Dedifferentiated amniotic fluid mesenchymal stem cell (primary cell): ENCODE measurements at regions not wholly inside any gene's neighbourhood (a gene's known extent, or its start where the extent isn't known, plus 50 kb on each side); places are given as distances from the start of the nearest gene placed in this dataset.
"Not testable (repeated sequence)": the region's sequence is repeated elsewhere in the genome, so short reads cannot be mapped to it uniquely, and the experiment has no call there.

Experiments
- DNase-seq: peaks from one replicate; pipeline ENCODE4 v3.0.0-alpha.2; 2016; ENCODE audit errors: extremely low spot score

GRCh38 chr20:36082315-36082915 lies 72.1 kb upstream of the EPB41L1 start:
- no peak for DNase-seq

- not testable (repeated sequence) for DNase-seq
These were observed 71.3 kb upstream of the EPB41L1 start for GRCh38 chr20:36083200-36083599.

GRCh38 chr20:36084356-36084755 lies 70.2 kb upstream of the EPB41L1 start:
- DNase-seq = no peak

DNA sequence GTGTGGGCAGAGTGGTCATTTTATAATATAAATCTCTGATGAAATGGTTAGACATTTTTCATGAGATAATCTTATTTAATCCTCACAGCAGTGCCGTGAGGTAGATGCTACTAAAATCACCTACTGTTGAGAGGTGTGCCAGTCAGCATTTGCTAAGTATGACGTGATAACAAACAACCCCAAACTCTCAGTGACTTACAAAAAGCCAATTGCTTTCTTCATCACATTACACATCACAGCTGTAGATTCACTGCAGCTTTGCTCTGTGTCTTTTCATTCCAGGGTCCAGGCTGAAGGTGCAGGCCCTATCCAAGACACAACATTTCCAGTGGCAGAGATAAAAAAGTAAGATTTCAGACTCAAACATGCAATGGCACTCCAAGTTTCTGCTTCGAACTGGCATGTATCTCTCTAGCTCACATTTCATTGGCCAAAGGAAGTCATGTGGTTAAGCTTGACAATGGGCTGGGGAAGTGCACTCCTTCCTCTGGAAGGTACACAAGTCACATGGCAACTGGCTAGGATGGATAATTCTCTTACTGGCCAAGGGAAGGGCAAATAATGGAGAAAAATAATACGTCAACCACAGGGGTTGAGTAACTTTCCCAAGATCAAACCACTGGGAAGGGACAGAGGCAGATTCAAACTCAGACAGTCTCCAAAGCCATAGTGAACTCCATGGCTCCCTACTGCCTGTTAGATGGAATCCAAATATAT lies 69.5 kb upstream of the EPB41L1 start:
- no peak for DNase-seq

DNA sequence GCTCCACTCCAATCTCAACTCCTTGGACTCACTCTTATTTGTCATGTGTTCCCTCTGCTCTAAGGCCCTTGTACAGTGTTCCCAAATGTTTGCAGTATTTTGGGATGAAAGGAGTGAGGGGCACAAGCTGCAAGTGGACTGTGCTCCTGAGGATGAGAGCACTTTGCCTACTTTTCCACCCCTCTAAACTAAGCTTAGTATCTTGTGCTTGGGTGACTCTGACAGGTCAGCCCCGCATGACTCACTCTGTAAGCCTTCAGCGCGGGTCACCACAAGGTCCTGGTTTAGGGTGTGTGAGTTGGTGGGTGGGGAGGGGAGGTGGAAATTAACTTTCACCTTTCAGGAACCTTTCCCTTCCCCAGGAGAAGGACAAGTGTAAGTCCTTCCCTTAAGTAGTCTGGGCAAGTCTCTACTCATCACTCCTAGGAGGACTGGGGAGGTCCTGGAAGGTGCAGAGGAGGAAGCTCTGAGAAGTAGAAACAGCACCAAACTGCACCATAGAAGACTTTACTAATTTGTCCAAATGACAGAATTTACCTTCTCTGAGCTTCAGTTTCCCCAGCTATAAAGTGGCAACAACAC lies 68.8 kb upstream of the EPB41L1 start:
- no peak for DNase-seq

DNA sequence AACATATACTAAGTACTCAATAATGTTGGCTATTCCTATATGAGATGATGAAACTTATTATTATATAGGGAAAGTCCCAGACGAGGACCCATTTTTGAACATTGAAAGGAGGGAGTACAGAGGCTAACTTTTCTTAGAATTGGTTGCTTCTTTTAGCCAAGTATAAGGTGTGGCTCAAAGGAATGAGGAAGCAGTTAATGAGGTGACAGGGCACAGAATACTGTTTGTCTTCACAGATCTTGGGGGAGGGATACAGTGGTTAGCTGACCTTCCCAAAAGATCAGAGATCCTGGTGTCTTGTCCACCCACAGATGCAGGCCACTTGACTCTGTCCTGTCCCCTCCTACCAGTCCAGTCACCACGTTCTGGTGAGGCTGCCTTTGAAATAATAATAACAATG lies 67.8 kb upstream of the EPB41L1 start:
- no peak for DNase-seq

DNA sequence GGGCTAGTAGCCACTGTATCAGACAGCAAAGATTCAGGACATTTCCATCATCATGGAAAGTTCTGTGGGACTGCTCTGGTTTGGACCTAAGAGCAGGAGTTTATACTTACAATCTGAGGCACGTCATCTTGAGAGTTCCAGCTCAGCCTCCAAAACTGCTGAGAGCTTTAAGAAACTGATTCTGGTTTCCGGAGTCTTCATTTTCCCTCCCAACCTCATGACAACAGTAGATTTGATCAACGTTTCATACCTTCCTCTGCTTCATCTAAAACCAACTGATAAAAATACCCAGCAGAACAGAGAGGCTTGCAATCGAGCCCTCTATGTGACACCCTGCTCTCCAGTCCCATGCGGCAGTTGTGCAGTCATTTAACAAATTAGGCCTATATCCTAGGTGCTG lies 64.3 kb upstream of the EPB41L1 start:
- no peak for DNase-seq

DNA sequence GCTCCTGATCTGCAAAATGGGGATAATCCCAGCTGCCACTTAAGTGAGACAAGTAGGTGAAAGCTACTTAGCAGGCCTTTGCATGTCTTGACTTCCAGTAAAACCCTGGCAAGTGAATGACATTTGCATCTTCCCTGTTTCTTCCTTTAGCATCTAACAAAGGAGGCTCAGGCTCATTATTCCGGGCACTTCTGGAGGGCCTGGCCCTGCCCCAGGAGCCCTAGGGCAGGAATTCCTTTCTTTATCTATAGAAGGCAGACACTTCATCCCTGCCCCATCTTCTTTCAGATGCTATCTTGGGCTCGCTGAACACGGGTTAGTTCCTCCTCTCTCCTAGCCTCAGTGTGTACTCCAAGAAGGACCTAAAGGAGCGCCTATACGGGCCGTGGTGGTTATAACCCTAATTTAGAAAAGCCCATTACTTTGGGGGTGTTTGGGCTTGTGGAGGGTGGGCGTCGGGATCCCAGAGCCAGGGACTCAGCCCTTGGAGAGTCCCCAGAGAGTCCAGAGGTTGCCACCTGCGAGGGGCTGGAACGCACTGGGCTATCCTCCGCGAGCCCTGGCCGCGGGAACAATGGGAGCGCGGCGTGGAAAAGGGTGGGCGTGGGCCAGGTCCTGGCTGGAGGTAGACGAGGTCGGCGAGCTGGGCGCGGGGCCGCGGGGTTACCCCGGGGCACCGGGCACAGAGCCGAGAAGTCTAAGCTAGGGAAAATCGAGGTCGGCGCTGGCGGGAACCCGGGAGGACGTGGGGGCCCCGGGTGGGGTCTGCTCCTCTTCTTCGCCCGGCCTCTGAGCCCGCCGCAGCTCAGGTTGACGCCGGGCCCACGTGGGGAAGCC lies 62.8 kb upstream of the EPB41L1 start:
- DNase-seq = no peak

GRCh38 chr20:36092398-36093024 lies 62.0 kb upstream of the EPB41L1 start:
- DNase-seq = no peak

- DNase-seq = no peak
These were observed 61.3 kb upstream of the EPB41L1 start for GRCh38 chr20:36093025-36093803.

- no peak for DNase-seq
These were observed 60.8 kb upstream of the EPB41L1 start for GRCh38 chr20:36093804-36094145.

DNA sequence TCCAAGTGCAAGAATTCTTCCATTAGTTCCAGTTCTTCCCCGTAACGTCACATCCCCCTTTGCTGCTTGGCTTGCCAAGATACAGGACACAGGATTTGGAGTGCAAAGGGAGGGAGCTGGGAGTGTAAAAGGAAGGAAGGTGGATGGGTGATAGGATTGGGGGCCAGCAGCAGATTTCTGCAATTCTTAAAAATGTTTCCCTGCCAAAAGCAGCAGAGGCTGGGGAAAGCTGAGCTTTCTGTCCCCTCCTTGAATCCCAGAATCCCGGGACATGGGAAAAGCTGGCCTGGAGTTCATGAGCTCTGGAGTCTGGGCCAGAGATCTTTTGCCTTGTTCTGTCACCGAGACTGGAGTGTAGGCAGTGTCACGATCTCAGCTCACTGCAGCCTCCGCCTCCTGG lies 60.0 kb upstream of the EPB41L1 start:
- no peak for DNase-seq

DNA sequence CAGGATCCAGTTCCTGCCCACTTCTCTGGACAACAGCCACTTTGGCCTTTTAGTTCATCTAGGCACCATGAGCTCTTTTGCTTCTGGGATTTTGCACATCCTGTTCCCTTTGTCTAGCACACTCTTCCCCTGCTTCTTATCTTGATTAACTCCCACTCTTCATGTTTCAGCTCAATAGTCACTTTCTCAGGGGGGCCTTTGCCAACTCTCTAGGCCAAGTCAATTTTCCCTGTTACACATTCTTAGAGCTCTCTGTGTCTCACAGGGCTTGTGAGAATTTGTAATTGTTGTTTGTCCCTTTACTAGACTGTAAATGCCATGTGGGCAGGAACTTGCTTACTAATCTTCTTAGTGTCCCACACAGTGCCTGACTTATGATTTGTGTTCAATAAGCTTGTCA lies 58.1 kb upstream of the EPB41L1 start:
- no peak for DNase-seq

DNA sequence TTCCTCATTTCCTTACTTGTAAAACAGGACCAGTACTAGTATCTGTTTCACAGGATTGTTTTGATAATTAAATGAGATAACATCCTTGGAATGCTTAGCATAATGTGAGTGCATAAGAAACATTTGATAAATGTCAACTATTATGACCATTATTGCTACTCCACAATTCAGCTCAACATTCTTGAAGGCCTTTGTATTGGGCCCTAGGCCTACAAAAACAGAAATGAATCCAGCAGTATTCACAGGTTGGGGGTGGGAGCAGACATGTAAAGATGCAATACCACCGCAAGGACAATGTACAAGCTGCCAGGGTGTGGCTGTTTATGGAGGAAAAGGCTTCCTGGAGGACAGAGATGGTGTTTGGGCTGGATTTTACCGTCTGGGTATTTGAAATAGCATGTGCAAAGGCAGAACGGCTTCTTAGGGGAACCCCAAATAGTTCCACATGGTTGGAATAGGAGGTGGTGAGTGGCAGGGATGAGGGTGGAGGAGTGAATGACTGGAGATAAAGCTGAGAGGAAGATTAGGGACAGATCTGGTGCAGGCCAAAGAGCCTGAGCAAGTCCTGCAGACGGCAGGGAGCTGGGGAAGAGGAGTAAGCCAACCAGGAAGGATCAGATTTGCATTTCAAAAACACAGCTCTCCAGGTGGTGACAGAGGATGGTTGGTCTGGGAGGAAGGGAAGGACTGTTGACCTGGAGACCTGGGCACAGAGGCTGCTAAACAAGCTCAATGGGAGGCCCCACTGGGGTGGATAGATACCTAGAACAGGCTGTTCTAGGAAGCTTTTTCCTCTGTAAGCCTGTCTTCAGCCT lies 57.0 kb upstream of the EPB41L1 start:
- DNase-seq = peak; percentile 70

GRCh38 chr20:36098364-36098763 lies 56.2 kb upstream of the EPB41L1 start:
- DNase-seq = peak; percentile 37

GRCh38 chr20:36099106-36099505 lies 55.4 kb upstream of the EPB41L1 start:
- no peak for DNase-seq

DNA sequence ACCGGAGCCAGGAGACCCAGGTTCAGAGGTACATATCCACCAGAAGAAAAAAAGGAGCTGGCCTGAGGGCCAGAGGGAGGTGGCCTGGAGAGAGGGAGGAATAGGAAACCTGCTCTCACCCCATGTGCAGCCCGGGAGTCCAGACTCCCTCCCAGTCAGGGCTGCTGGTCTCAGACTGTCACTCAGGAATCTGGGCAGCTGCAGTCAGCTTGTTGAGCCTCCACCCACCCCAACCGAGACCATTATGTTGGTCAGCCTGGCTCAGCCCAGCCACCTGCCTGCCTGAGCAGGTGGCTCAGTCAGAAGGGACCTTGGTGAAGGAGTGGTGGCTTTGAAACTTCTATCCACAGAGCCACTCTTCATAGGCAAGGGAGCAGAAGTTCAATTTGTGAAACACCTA lies 53.3 kb upstream of the EPB41L1 start:
- no peak for DNase-seq

DNA sequence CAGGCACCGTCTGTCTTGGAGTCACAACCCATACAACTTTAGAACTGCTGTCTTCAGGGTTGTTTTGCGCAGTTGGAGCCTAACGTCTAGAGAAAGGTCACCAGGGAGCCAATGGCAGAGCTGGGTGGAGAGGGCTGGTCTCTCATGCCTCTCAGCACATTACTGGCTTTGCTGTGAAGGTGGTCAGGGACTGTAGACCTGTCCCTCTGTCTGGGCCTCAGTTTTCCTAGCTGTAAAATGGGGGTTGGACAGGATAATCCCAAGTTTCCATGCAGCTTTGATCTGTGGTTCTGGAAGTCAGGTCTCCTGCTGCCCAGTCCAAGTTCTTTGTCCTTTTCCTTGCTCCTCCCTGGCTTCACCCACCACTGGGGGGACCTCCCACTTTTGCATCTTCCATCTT lies 52.2 kb upstream of the EPB41L1 start:
- DNase-seq = no peak

- DNase-seq = peak; percentile 31
These were observed 51.5 kb upstream of the EPB41L1 start for GRCh38 chr20:36102809-36103596.

DNA sequence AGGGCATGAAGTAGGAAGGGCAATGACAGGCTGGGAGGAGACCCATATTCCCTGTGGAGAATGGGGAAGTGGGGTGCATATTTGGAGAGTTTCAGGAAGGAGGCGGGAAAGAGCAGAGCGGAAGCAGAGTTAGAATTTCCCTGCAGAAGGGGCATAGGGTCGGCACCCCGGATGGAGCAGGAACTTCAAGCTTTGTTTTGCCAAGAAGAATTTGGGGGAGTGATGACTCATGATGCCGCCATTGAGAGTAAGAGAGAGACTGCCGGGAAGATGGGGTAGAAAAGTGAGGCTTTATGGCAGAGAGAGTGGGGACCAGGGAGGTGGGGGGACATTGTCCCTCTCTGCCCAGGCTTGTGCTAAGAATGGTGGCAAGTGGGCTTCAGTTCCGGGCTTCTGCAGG lies 50.3 kb upstream of the EPB41L1 start:
- DNase-seq = no peak
